ENCODE measurements at regions not wholly inside any gene's neighbourhood (a gene's known extent, or its start where the extent isn't known, plus 50 kb on each side); places are given as distances from the start of the nearest gene placed in this dataset.

DNA sequence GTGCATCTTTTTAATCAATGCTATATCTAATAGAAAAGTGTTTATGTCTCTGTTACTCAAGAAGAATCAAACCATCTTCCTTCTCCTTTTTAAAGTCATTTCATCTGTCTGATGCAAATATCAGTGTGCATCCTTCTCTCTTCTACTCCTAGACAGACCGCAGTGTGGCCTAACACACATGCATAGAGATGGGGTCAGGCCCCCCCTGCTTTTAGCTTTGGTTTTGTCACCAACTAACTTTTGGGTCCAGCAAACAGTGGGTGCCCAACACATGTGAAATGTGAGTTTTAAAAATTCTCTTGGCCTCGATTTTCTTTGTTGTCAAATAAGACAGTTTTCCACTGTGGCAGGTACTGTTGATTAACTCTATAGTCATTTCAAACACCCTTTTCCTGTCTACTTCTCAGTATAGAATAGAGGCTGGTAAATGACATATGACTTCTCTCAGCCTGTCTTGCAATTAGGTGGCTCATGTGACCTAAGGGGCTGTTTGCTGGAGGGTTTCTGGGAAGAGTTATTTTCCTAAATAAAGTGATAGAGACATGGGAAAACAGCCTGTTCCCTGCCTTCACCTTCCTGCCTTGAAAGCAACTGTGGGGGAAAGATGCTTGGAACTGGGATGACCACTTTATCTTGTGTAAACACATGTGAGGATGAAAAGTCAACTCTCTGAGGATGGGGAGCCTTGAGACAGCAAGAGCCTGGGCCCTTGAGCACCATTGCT, 65.7 kb upstream of the DARS1 start:
- TF ChIP-seq, protein P1, sequence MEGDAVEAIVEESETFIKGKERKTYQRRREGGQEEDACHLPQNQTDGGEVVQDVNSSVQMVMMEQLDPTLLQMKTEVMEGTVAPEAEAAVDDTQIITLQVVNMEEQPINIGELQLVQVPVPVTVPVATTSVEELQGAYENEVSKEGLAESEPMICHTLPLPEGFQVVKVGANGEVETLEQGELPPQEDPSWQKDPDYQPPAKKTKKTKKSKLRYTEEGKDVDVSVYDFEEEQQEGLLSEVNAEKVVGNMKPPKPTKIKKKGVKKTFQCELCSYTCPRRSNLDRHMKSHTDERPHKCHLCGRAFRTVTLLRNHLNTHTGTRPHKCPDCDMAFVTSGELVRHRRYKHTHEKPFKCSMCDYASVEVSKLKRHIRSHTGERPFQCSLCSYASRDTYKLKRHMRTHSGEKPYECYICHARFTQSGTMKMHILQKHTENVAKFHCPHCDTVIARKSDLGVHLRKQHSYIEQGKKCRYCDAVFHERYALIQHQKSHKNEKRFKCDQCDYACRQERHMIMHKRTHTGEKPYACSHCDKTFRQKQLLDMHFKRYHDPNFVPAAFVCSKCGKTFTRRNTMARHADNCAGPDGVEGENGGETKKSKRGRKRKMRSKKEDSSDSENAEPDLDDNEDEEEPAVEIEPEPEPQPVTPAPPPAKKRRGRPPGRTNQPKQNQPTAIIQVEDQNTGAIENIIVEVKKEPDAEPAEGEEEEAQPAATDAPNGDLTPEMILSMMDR (IDR thresholded peaks at IDR 0.05) = no peak
- no peak for TF ChIP-seq POLR2A (IDR thresholded peaks at IDR 0.05)
